Suprapubic skin (tissue), 4 donors: ENCODE measurements at regions not wholly inside any gene's neighbourhood (a gene's known extent, or its start where the extent isn't known, plus 50 kb on each side); places are given as distances from the start of the nearest gene placed in this dataset.

Source experiments
- DNase-seq, 2 donors: peaks; one replicate each; pipeline ENCODE4 v3.0.0-alpha.2; 2019; ENCODE audit warnings: low spot score in 2 of 2
- H3K27ac ChIP-seq: fragments of 200-600 bp; sonication (generic); one replicate; pipeline ENCODE4 v1.5.1; 2019
- H3K27me3 ChIP-seq: fragments of 200-600 bp; sonication (generic); one replicate; pipeline ENCODE4 v1.5.1; 2019
- H3K36me3 ChIP-seq: fragments of 200-600 bp; sonication (generic); one replicate; pipeline ENCODE4 v1.5.1; 2019
- H3K4me1 ChIP-seq: fragments of 200-600 bp; sonication (generic); one replicate; pipeline ENCODE4 v1.5.1; 2019
- H3K4me3 ChIP-seq: fragments of 200-600 bp; sonication (generic); one replicate; pipeline ENCODE4 v1.5.1; 2019; ENCODE audit warnings: mild to moderate bottlenecking
- H3K9me3 ChIP-seq: fragments of 200-600 bp; sonication (generic); one replicate; pipeline ENCODE4 v1.5.1; 2019
- EP300 ChIP-seq: sonication (generic); formaldehyde crosslinking; IDR thresholded peaks from one replicate; pipeline ENCODE4 v1.6.1; 2017; ENCODE audit warnings: antibody characterized with exemption
- POLR2A ChIP-seq, 2 donors: fragments of 450-650 bp; IDR thresholded peaks; one replicate each; pipeline ENCODE4 v1.6.1; 2017; ENCODE audit warnings: antibody characterized with exemption in 2 of 2, mild to moderate bottlenecking in 2 of 2, moderate library complexity in 2 of 2
- POLR2AphosphoS5 ChIP-seq, 3 donors: sonication (generic); formaldehyde crosslinking; IDR thresholded peaks; one replicate each; pipeline ENCODE4 v1.6.1; 2017; ENCODE audit warnings: antibody characterized with exemption in 3 of 3
- WGBS: methylation state at CpG from one replicate; pipeline ENCODE4 v1.1.5; 2018; 5-methylcytosine and 5-hydroxymethylcytosine counted together
- TF ChIP-seq, protein P1 (sequence below), 2 donors: fragments of 200-600 bp in 1 of 2; fragments of 450-650 bp in 1 of 2; sonication (generic) in 1 of 2; IDR thresholded peaks; one replicate each; pipeline ENCODE4 v1.5.1; 2016 to 2019; ENCODE audit warnings: antibody characterized with exemption in 2 of 2, mild to moderate bottlenecking in 1 of 2, moderate library complexity in 1 of 2

DNA sequence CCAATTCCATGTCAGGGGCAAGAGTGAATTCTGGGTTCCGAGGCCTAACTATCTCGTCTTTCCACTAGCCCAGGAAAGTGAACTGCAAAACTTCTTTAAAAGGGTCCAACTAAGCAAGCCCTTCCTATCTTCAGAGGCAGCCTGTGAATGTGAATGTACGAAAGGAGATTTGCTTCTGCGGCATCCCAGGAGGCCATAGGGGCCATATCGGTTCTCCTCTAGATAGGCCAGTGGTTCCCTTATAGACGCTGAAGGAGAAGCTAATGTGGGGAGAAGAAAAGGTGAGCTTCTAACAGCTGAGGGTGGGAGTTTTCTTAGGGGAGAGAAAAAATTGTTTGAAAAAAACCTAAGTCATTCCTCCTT, 128.0 kb upstream of the C1orf174 start:
- no peak for DNase-seq
- no peak overlapping the region for H3K27ac ChIP-seq
- no peaks in the 10 kb centered on the region for H3K36me3 ChIP-seq
- no peak overlapping the region for H3K4me3 ChIP-seq
- TF ChIP-seq EP300 (no peak), POLR2A (IDR thresholded peaks at IDR 0.05) (no peak), POLR2AphosphoS5 (IDR thresholded peaks at IDR 0.05) (no peak)
- TF ChIP-seq, protein P1, sequence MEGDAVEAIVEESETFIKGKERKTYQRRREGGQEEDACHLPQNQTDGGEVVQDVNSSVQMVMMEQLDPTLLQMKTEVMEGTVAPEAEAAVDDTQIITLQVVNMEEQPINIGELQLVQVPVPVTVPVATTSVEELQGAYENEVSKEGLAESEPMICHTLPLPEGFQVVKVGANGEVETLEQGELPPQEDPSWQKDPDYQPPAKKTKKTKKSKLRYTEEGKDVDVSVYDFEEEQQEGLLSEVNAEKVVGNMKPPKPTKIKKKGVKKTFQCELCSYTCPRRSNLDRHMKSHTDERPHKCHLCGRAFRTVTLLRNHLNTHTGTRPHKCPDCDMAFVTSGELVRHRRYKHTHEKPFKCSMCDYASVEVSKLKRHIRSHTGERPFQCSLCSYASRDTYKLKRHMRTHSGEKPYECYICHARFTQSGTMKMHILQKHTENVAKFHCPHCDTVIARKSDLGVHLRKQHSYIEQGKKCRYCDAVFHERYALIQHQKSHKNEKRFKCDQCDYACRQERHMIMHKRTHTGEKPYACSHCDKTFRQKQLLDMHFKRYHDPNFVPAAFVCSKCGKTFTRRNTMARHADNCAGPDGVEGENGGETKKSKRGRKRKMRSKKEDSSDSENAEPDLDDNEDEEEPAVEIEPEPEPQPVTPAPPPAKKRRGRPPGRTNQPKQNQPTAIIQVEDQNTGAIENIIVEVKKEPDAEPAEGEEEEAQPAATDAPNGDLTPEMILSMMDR (IDR thresholded peaks at IDR 0.05), result no peak
- no peaks in the 10 kb centered on the region for H3K9me3 ChIP-seq
- WGBS, result 79% methylated on average over 6 of the region's 6 CpGs
- no peaks in the 10 kb centered on the region for H3K4me1 ChIP-seq
- H3K27me3 ChIP-seq, result peaks cover 35% of the 10 kb centered on the region

- DNase-seq, result no peak
- H3K4me1 ChIP-seq, result no peaks in the 10 kb centered on the region
- TF ChIP-seq, protein P1 (IDR thresholded peaks at IDR 0.05), result no peak
- no peak for TF ChIP-seq POLR2AphosphoS5 (IDR thresholded peaks at IDR 0.05)
- TF ChIP-seq EP300, result no peak
- no peak for TF ChIP-seq POLR2A (IDR thresholded peaks at IDR 0.05)
- no peak overlapping the region for H3K4me3 ChIP-seq
- H3K36me3 ChIP-seq, result no peaks in the 10 kb centered on the region
- H3K9me3 ChIP-seq, result no peaks in the 10 kb centered on the region
- no peak overlapping the region for H3K27ac ChIP-seq
- peaks cover 41% of the 10 kb centered on the region for H3K27me3 ChIP-seq
Measured at GRCh38 chr1:4029376-4029775, 129.3 kb upstream of the C1orf174 start.

GRCh38 chr1:4032571-4032970, 132.5 kb upstream of the C1orf174 start:
- 75% methylated on average over 6 of the region's 6 CpGs for WGBS
- H3K4me3 ChIP-seq, result no peak overlapping the region
- peaks cover 32% of the 10 kb centered on the region for H3K27me3 ChIP-seq
- no peaks in the 10 kb centered on the region for H3K9me3 ChIP-seq
- no peak for DNase-seq
- H3K36me3 ChIP-seq, result no peaks in the 10 kb centered on the region
- H3K27ac ChIP-seq, result no peak overlapping the region
- TF ChIP-seq POLR2AphosphoS5 (IDR thresholded peaks at IDR 0.05) (no peak), EP300 (no peak)
- H3K4me1 ChIP-seq, result no peaks in the 10 kb centered on the region

- Histone ChIP-seq H3K36me3 (no peaks in the 10 kb centered on the region), H3K4me3 (no peak overlapping the region), H3K27ac (no peak overlapping the region), H3K27me3 (peaks cover 26% of the 10 kb centered on the region), H3K9me3 (no peaks in the 10 kb centered on the region), H3K4me1 (no peaks in the 10 kb centered on the region)
- no peak for DNase-seq
- TF ChIP-seq EP300 (no peak), POLR2A (IDR thresholded peaks at IDR 0.05) (no peak), POLR2AphosphoS5 (IDR thresholded peaks at IDR 0.05) (no peak)
- TF ChIP-seq, protein P1 (IDR thresholded peaks at IDR 0.05), result no peak
- whole genome bisulfite sequencing, result 72% methylated on average over 14 of the region's 14 CpGs
Measured at GRCh38 chr1:4033129-4033676, 133.1 kb upstream of the C1orf174 start.

- TF ChIP-seq POLR2A (IDR thresholded peaks at IDR 0.05), result no peak
- TF ChIP-seq POLR2AphosphoS5 (IDR thresholded peaks at IDR 0.05), result no peak
- TF ChIP-seq, protein P1 (IDR thresholded peaks at IDR 0.05), result no peak
- TF ChIP-seq EP300, result no peak
- no peaks in the 10 kb centered on the region for H3K36me3 ChIP-seq
- H3K4me3 ChIP-seq, result no peak overlapping the region
- WGBS, result 55% methylated on average over 8 of the region's 8 CpGs
- DNase-seq, result no peak
- H3K9me3 ChIP-seq, result no peaks in the 10 kb centered on the region
- H3K4me1 ChIP-seq, result no peaks in the 10 kb centered on the region
- H3K27me3 ChIP-seq, result peaks cover 26% of the 10 kb centered on the region
- H3K27ac ChIP-seq, result no peak overlapping the region
Measured at GRCh38 chr1:4033713-4034112, 133.6 kb upstream of the C1orf174 start.

GRCh38 chr1:4034318-4034887, 134.3 kb upstream of the C1orf174 start:
- Histone ChIP-seq H3K4me3 (no peak overlapping the region), H3K27ac (no peak overlapping the region), H3K9me3 (no peaks in the 10 kb centered on the region), H3K36me3 (no peaks in the 10 kb centered on the region), H3K4me1 (no peaks in the 10 kb centered on the region), H3K27me3 (peaks cover 26% of the 10 kb centered on the region)
- no peak for TF ChIP-seq POLR2A (IDR thresholded peaks at IDR 0.05)
- no peak for TF ChIP-seq EP300
- no peak for TF ChIP-seq POLR2AphosphoS5 (IDR thresholded peaks at IDR 0.05)
- TF ChIP-seq, protein P1 (IDR thresholded peaks at IDR 0.05), result no peak
- DNase-seq, result no peak
- WGBS, result 71% methylated on average over 7 of the region's 8 CpGs
